ENCODE measurements at regions not wholly inside any gene's neighbourhood (a gene's known extent, or its start where the extent isn't known, plus 50 kb on each side); places are given as distances from the start of the nearest gene placed in this dataset.

DNA sequence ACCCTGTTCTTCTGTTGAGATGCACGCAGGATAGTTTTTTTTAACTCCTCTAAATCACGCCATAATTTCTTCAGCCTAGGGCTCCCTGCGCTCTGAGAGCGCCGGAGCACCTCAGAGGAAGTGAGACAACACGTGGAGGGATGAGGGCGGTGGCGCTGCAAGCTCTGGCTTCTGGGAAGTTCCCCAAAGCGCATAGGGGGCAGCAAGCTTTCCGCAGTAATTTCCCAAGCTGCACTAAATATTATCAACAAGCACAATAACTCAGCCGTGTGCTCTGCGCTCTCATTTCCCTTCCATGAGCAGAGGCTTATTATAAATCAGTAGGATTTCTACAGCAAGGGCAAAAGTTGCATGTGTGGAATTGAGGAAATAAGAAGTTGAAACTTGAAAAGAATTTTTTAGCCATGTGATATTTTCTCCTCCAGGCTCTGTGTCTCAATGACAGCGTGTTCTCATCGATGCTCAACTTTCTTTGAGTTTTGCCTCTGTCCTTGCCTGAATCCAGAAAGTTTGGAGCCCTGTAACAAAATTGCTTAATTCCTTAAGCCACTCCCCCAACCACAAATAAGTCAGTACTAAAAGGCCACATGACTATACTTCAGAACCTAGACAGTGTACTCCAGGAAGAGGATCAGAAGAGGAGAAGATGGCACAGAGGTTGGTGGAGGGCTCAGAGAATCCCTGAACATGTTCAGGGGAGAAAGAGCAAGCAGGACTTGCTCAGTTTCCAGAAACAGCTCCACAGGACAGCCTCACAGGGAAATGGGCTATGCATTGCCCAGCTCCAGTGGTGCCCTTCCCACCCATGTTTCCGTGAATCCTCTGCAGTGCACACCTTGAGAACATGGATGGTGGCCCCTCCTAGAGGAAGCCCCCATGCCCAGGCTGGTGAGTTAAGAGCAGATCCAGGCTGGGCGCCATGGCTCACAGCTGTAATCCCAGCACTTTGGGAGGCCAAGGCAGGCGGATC lies 221.5 kb upstream of the GHITM start:
- no peak for DNase-seq

DNA sequence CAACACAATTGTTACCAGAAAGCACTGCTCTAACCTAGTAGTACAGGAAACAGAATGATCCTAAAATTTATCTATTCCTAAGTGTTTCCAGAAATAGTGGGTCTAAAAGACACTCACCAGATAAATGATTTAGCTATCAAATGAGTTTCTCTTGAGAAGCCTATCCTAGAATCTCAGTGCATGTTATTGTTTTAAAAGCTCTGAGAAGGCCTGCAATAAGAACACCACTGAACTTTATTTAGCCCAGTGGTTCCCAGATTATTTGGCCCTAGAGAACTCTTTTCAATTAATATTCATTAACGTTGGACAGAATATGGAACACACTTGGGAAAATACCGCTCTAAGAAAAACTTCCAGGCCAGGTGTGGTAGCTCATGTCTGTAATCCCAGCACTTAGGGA lies 220.1 kb upstream of the GHITM start:
- no peak for DNase-seq

GRCh38 chr10:83921984-83922860 lies 217.1 kb upstream of the GHITM start:
- DNase-seq = no peak

GRCh38 chr10:83925133-83925532 lies 214.2 kb upstream of the GHITM start:
- DNase-seq = no peak

DNA sequence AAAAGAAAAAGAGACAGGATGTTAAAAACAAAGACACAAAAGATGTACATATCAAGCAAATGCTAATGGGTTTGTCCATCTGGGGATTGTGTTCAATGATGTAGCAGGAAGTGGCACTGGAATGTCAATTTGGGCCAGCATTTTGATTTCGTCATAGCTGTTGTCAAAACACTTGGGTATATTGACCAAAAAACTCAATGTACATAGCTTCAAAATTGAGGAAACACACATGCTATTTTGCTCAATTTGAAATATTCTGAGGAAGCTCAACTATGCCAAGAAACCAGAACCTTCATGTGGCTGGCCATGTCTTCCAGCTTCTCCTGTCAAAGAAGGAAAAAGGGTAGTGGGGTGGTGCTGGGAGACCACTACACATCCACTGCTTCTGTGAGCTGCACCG lies 212.7 kb upstream of the GHITM start:
- DNase-seq = no peak

- no peak for DNase-seq
Measured at GRCh38 chr10:83927166-83927565, 212.1 kb upstream of the GHITM start.

- no peak for DNase-seq
Measured at GRCh38 chr10:83929399-83929798, 209.9 kb upstream of the GHITM start.

DNA sequence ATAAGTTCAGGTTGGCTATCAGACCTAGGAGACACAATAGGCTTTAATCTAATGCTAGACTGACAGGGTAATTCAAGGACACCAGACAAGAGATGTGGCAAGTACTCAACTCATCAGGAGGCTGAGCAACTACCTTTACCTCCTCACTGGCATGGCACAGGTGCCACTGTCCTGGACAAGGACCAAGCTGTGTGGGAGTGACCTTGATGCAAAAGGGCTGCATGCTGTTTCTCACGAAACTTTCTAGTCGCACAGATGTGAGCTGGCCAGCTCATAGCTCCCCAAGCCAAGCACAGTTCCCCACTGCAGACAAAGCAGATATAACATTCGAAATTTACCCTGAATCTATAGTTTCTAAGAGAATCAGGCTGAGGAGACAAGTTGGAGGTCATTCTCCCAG lies 207.6 kb upstream of the GHITM start:
- DNase-seq = no peak

GRCh38 chr10:83932245-83932644 lies 207.1 kb upstream of the GHITM start:
- DNase-seq = no peak

DNA sequence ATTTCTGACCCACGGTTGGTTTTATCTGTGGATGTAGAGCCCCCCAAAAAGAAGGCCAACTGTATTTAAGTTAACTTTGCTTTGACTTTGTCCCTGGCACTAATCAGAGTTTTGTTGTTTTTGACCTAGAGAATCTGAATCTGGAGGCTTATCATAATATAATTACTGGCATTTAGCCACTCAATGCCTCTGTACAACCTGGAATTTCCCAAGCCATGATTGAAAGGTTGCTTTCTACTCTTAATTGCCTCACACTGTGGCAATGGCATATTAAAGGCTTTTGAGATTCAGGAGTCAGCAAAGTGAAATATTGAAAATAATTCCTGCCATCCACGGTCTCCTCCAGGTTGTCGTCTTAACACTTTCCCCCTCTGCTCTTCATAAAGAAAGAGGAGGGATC lies 205.2 kb upstream of the GHITM start:
- no peak for DNase-seq

DNA sequence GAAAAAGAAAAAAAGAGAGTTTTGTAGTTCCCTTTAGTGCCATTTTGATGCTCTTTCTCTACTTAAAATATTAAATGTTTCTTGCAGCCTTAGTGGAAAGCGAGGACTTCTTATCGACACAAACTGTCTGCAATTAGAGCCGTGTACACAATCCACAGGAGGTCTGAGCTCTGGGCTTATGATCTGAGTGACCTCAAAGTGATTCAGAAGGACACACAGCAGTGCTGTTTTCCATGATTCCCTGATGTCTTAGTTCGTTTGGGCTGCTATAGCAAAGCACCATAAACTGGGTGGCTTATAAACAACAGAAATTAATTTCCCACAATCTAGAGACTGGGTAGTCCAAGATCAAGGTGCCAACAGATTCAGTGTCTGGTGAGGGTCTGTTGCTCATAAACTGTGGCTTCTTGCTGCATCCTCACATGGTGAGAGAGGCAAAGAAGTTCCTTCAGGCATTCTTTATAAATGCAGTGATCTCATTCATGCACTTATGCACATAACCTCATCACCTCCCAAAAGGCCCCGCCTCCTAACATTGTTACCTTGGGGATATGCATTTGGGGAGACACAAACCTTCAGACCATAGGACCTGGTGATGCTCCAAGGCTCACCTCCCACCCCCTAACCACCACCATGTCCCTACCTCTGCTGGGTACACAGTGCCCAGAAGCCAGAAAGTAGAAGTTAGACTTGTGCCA lies 204.5 kb upstream of the GHITM start:
- DNase-seq = no peak

DNA sequence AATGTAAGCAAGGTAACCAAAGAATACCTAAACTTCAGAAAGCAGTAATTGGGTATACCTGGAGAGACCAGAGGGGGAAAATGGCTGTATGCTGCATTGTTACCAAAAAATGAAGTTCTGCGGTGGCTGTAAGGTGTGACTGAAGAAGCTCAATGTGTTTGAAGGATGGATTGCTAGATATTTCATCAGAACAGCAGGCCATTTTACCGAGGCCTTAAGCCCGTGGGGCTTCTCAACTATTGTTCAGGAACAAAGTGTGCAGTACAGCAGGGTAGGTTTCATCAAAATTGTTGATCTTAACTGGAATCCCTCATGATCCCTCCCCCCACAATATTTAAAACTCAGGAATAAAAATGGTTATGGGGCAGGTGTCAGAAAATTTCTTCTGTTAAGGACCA lies 204.0 kb upstream of the GHITM start:
- DNase-seq = no peak

DNA sequence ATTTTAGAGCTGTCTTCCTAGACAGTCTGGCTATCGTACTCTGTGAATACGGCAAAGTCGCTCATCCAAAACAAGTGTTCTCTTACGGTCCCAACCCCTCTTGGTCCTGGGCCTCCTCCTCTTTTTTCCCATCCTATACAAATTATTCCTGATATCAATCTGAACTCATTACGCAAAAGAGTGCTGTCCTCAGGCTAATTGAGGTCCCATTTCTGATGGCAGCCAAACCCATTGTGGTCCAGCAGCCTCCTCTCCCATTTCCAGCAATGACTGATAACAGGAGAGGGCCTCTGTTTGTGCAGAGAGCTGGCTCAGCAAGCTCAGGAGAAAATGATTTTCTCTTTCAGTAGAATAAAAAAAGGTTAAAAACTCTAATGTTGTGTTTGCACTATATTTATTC lies 203.4 kb upstream of the GHITM start:
- no peak for DNase-seq

GRCh38 chr10:83937161-83937560 lies 202.1 kb upstream of the GHITM start:
- no peak for DNase-seq

DNA sequence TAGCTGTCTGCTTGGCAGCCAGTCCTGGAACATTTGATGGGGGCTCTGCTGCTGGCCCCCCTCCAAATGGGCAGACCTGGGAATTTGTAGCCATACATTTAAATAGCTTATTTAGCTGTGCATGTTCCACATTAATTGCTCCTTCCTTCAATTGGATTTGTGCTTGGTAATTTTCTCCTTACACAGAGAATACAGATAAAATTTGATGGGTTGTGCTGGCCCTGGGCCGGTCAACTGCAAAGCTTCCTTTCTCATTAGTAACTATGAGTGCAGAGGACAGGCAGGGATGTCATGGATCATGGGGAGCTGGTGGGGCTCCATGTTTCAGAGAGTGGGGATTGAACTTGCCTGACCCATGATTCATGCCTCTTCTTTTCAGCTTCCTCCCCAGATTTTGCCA lies 201.5 kb upstream of the GHITM start:
- DNase-seq = no peak

GRCh38 chr10:83941189-83941588 lies 198.1 kb upstream of the GHITM start:
- no peak for DNase-seq

GRCh38 chr10:83942410-83942809 lies 196.9 kb upstream of the GHITM start:
- no peak for DNase-seq

GRCh38 chr10:83943049-83943448 lies 196.3 kb upstream of the GHITM start:
- no peak for DNase-seq

DNA sequence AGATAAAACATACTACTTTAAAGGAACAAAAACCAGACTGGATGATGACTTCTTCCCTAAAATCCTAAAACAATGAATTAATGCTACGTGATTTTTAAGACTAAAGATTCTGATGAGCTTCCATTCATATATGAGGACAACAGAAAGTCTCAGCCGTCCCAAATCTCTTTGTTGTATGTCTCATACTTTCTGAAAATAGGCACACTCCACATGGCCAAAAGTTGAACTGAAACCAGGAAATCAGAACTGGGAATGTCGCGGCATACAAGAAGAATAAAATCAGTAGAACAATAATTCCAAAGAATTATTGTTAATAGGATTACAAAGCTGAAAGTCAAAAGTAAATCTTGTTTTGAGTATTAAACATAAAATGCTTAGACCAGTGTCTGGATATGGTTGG lies 195.4 kb upstream of the GHITM start:
- DNase-seq = no peak

- no peak for DNase-seq
Measured at GRCh38 chr10:83945982-83946718, 193.2 kb upstream of the GHITM start.

DNA sequence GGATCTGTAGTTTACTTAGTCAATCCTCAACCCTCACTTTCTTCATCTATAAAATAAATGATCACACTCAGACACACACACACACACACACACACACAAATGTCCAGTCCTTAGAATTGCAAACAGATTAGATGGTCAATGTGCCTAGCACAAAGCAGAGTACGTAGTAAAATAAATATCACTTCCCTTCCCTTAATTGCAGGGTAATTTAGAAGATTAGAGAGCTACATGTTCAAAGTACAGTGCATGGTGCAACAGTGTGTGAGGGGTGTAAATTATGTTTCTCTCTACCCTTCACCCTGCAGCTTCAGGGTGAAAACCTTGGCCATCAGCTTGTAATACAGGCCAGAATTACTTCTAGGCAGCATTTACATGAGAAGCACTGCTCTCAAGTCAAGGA lies 187.0 kb upstream of the GHITM start:
- DNase-seq = no peak

DNA sequence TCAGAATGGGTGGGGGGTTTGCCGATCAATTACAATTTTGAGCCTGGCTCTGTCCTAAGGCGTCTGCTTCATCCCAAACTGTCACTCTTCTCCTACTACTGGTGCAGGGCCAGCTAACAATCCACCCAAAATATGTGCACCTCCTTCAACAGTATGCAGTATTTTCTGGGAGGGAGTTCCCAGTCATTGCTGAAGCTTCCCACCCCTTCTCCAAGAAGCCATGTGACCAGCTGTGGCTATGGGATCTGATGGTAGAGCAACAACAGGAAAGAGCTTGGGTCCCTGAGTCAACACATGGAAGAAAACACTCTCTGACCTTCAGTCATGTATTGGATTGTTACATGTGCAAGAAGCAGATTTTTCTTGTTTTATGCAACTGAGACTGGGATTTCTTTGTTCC lies 185.7 kb upstream of the GHITM start:
- no peak for DNase-seq
